Stomach (tissue), 8 donors: ENCODE measurements at regions not wholly inside any gene's neighbourhood (a gene's known extent, or its start where the extent isn't known, plus 50 kb on each side); places are given as distances from the start of the nearest gene placed in this dataset.

Experiments
- DNase-seq, 2 donors: peaks; one replicate each; pipeline versions ENCODE4 v3.0.0 to v3.0.0-alpha.2; 2013 to 2019
- H3K27ac ChIP-seq, 5 donors: fragments of 200-600 bp in 4 of 5; sonication (generic) in 4 of 5; one replicate each; pipeline ENCODE4 v1.5.1; 2013 to 2019; ENCODE audit warnings: mild to moderate bottlenecking in 1 of 5, moderate library complexity in 1 of 5
- H3K27me3 ChIP-seq, 3 donors: fragments of 200-600 bp; sonication (generic); one replicate each; pipeline ENCODE4 v1.5.1; 2017 to 2019; ENCODE audit warnings: mixed run types in 1 of 3
- H3K36me3 ChIP-seq, 4 donors: fragments of 200-600 bp; sonication (generic); 1 replicate in 3 of 4; 2 replicates in 1 of 4; pipeline ENCODE4 v1.5.1; 2016 to 2019
- H3K4me1 ChIP-seq, 4 donors: fragments of 200-600 bp; sonication (generic); one replicate each; pipeline ENCODE4 v1.5.1; 2016 to 2019
- H3K4me3 ChIP-seq, 4 donors: fragments of 200-600 bp; sonication (generic) in 3 of 4; one replicate each; pipeline ENCODE4 v1.5.1; 2016 to 2019; ENCODE audit warnings: mild to moderate bottlenecking in 1 of 4
- H3K9me3 ChIP-seq, 4 donors: fragments of 200-600 bp; sonication (generic); one replicate each; pipeline ENCODE4 v1.5.1; 2016 to 2019
- CTCF ChIP-seq, 7 experiments: fragments of 450-650 bp in 4 of 7; fragments of 200-600 bp in 3 of 7; sonication (generic) in 3 of 7; IDR thresholded peaks; one replicate each; pipeline ENCODE4 v1.5.1; 2016 to 2019; ENCODE audit warnings: antibody characterized with exemption in 7 of 7, control low read depth in 2 of 7, mild to moderate bottlenecking in 1 of 7
- EP300 ChIP-seq: sonication (generic); formaldehyde crosslinking; IDR thresholded peaks from one replicate; pipeline ENCODE4 v1.6.1; 2017; ENCODE audit warnings: antibody characterized with exemption
- POLR2A ChIP-seq, 4 donors: fragments of 450-650 bp; IDR thresholded peaks; one replicate each; pipeline ENCODE4 v1.6.1; 2016; ENCODE audit warnings: antibody characterized with exemption in 4 of 4, control low read depth in 2 of 4, mild to moderate bottlenecking in 1 of 4, moderate library complexity in 1 of 4
- POLR2AphosphoS5 ChIP-seq, 3 donors: sonication (generic); formaldehyde crosslinking; IDR thresholded peaks; one replicate each; pipeline ENCODE4 v1.6.1; 2016; ENCODE audit warnings: antibody characterized with exemption in 3 of 3
- WGBS, 5 donors: extraction: QIAGEN DNeasy Blood & Tissue Kit in 3 of 5; methylation state at CpG; one replicate each; pipeline versions ENCODE4 v1.1.5 to v1.1.7; 2013 to 2018; 5-methylcytosine and 5-hydroxymethylcytosine counted together
- intact Hi-C: fragments of 100-400 bp; cut with DNase I; formaldehyde crosslinking; loops from one replicate; pipeline ENCODE4 v1.15.1; 2023; ENCODE audit warnings: low total_unique reads
- donor health status: healthy with polysubstance abuse.
- donor health status: Bipolar disorder and iron deficiency.
- donor health status: healthy.

- no peak for TF ChIP-seq CTCF (IDR thresholded peaks at IDR 0.05)
- TF ChIP-seq POLR2A (IDR thresholded peaks at IDR 0.05), result no peak
- TF ChIP-seq POLR2AphosphoS5 (IDR thresholded peaks at IDR 0.05), result no peak
- no peak for TF ChIP-seq EP300
- Histone ChIP-seq H3K4me1 (no peaks in the 10 kb centered on the region), H3K36me3 (no peaks in the 10 kb centered on the region), H3K9me3 (no peaks in the 10 kb centered on the region), H3K27me3 (peaks cover 0 to under 1% (median 0%) of the 10 kb centered on the region in 3 donors), H3K27ac (no peak overlapping the region), H3K4me3 (no peak overlapping the region)
- DNase-seq, result no peak
- WGBS, 5 donors, result 53 to 59% (median 57%) methylated on average over 6 of the region's 6 CpGs
- intact Hi-C loops, result no loop called here
These were observed 179.6 kb downstream of the MCHR2 start for GRCh38 chr6:99814230-99814928.

DNA sequence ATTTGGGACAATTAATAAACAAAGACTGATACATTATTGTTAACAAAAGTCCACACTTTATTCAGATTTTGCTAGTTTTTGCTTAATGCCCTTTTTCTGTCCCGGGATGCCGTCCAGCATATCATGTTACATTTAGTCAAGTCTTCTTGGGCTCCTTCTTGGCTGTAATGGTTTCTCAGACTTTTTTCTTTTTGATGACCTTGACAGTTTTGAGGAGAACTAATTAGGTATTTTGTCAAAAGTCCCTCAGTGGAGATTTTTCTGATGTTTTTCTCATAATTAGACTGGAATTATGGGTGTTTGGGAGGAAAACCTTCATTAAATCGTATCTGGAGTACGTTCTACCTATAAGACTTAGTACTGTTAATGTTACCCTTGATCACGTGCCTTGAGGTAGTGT lies 177.2 kb downstream of the MCHR2 start:
- intact Hi-C loops, result no loop called here
- Histone ChIP-seq H3K4me1 (no peaks in the 10 kb centered on the region), H3K4me3 (no peak overlapping the region), H3K36me3 (no peaks in the 10 kb centered on the region), H3K27ac (no peak overlapping the region), H3K9me3 (no peaks in the 10 kb centered on the region), H3K27me3 (peaks cover 0 to 17% (median 0%) of the 10 kb centered on the region in 3 donors)
- TF ChIP-seq CTCF (IDR thresholded peaks at IDR 0.05), result no peak
- no peak for TF ChIP-seq POLR2AphosphoS5 (IDR thresholded peaks at IDR 0.05)
- no peak for TF ChIP-seq POLR2A (IDR thresholded peaks at IDR 0.05)
- no peak for DNase-seq
- WGBS, 5 donors, result 70 to 83% (median 76%) methylated on average over 5 of the region's 5 CpGs

DNA sequence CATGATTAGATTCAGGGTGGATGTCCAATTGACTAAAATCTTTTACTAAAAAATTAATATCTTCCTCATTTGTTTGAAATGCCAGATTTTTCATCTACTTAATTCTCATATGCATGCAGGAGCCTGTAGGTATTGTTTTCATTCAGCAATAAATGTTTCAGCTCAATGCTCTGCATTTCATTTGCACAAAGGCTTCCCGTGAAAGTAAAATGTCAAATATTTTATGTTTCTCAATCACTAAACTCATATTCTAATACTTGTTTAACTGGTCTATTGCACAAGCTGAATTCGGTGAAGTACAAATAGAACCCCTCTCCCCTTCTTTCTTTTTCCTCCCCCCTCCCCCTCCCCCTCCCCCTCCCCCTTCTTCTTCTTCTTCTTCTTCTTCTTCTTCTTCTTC lies 175.9 kb downstream of the MCHR2 start:
- H3K9me3 ChIP-seq, result no peaks in the 10 kb centered on the region
- no peak for DNase-seq
- H3K4me1 ChIP-seq, result peaks cover 0 to 4% (median 0%) of the 10 kb centered on the region in 4 donors
- WGBS, 5 donors, result 46 to 75% (median 67%) methylated on average over 2 of the region's 2 CpGs
- peaks cover 0 to 31% (median 0%) of the 10 kb centered on the region in 3 donors for H3K27me3 ChIP-seq
- H3K36me3 ChIP-seq, result no peaks in the 10 kb centered on the region
- intact Hi-C loops, result no loop called here
- TF ChIP-seq EP300 (no peak), CTCF (IDR thresholded peaks at IDR 0.05) (no peak)
- H3K27ac ChIP-seq, result no peak overlapping the region
- H3K4me3 ChIP-seq, result no peak overlapping the region

DNA sequence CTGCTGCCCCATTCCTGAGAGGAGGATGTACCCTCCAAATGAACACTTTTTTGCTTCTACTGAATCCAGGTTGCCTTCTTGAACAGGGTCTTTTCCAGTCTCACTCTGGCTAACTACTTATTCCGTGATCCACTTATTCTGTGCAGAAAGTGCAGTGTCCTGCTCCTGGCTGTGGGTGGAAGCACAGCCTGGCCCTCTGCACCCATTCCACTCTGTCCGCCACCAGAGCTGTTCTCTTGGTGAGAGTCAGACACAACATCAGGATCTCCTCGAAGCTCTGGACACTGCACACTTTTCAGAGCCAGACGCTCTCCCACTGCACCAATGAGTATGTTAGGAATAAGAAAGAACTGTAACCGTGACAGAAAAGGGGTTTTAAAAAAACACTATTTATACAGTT lies 174.2 kb downstream of the MCHR2 start:
- Histone ChIP-seq H3K4me3 (no peak overlapping the region), H3K36me3 (no peaks in the 10 kb centered on the region), H3K27ac (no peak overlapping the region), H3K9me3 (no peaks in the 10 kb centered on the region), H3K4me1 (peaks cover 0 to 7% (median 0%) of the 10 kb centered on the region in 4 donors), H3K27me3 (peaks cover 0 to 32% (median 0%) of the 10 kb centered on the region in 3 donors)
- intact Hi-C loops, result no loop called here
- 86 to 89% (median 88%) methylated on average over 5 of the region's 5 CpGs for WGBS, 5 donors
- no peak for DNase-seq
- no peak for TF ChIP-seq EP300
- TF ChIP-seq CTCF (IDR thresholded peaks at IDR 0.05), result no peak
- TF ChIP-seq POLR2AphosphoS5 (IDR thresholded peaks at IDR 0.05), result no peak
